GM12873 (cell line): ENCODE measurements at regions not wholly inside any gene's neighbourhood (a gene's known extent, or its start where the extent isn't known, plus 50 kb on each side); places are given as distances from the start of the nearest gene placed in this dataset.

Source experiments
- TF ChIP-seq, protein P1 (sequence below): IDR thresholded peaks from 2 replicates; pipeline ENCODE4 v1.5.1; 2012; ENCODE audit warnings: low read depth, mild to moderate bottlenecking, moderate library complexity, low read length, control low read depth; ENCODE audit not compliant: insufficient read depth; ENCODE audit errors: missing control alignments

DNA sequence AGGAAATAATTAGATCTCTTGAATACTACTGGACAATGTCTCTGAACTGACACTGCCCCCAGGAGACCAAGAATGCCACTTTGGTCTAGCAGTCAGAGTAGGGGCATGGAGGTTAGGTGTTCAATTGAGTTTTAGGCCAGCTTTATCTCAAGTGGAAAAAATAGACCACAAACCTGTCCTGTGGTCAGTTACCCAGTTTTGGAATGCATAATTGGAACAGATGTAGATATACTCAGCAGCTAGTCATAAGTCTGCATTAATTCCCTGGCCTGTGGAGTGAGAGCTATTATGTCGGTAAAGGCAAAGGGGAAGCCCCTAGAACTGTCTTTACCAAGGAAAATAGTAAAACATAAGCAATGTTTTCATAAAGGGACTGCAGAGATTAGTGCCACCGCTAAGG, 587.7 kb downstream of the GLUD2 start:
- TF ChIP-seq, protein P1, sequence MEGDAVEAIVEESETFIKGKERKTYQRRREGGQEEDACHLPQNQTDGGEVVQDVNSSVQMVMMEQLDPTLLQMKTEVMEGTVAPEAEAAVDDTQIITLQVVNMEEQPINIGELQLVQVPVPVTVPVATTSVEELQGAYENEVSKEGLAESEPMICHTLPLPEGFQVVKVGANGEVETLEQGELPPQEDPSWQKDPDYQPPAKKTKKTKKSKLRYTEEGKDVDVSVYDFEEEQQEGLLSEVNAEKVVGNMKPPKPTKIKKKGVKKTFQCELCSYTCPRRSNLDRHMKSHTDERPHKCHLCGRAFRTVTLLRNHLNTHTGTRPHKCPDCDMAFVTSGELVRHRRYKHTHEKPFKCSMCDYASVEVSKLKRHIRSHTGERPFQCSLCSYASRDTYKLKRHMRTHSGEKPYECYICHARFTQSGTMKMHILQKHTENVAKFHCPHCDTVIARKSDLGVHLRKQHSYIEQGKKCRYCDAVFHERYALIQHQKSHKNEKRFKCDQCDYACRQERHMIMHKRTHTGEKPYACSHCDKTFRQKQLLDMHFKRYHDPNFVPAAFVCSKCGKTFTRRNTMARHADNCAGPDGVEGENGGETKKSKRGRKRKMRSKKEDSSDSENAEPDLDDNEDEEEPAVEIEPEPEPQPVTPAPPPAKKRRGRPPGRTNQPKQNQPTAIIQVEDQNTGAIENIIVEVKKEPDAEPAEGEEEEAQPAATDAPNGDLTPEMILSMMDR, result no peak

DNA sequence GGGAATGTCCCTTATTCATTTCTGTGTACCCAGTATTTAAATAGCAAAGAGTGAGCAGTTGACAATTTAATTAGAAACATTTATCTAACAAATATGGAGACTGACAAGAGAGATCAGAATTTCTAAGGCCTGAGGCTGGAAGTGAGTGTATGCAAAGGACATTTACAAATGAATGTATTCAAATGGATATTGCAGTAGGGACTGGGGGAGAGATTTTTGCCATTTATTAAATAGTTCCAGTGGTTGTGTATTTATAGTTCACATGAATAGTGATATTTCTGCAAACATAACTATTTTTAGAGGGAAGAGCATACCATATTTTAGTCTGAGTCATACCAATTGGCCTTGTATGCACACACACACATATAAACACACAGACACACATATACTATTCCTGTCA, 592.4 kb downstream of the GLUD2 start:
- TF ChIP-seq, protein P1, result no peak

DNA sequence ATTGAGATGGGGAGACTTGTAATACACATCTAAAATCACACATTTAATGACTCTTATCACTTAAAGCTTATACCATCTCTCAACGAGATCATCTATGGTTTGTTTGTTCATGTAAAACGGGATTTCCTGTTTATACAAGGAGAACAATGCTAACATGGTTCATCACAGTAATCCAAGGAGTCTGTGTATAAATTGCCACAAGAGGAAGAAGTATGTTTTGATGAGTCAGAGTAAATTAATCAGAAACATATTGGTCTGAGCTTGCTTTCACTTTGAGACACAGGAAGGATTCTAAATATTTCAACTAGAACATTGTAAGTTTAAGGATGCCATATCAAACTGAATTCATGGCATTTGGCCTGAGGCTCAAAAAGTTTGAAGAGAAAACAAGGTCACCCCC, 594.1 kb downstream of the GLUD2 start:
- TF ChIP-seq, protein P1, result no peak

DNA sequence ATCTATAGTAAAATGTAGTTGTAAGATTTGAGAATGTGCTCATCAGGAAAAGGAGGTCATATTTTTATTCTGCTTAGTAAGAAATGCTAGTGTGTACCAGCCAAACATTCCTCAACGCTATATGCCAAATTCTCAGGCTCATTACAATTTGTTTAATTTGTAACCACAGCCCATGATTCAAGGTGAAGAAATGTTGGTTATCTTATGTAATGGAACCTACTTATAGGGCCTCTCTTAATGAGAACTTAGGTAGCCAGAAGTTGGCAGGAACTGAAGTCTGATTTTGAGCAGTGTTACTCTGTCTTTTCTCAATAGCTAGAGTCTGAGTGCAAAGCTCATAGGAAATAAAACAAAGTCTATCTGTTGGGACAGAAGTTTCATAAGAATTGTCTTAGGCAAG, 595.0 kb downstream of the GLUD2 start:
- TF ChIP-seq, protein P1, result no peak

DNA sequence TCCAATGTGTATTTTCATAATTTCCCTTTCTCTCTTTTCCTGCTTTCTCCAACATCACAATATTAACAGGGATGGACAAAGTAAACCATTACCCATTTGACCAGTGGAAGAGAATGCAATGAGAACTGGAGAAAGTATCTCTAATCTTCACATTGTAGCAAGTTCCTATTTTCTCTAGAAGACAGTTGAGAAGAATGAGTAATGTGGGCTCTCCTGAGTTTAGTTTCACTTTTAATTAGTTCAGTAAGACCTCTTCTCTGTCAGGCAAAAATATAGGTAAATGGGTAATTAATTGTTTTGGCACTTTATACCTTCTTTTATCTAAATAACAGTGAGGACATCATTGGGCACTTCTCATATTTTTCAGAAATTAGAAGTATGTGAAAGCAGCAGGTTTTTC, 602.0 kb downstream of the GLUD2 start:
- TF ChIP-seq, protein P1, result no peak

DNA sequence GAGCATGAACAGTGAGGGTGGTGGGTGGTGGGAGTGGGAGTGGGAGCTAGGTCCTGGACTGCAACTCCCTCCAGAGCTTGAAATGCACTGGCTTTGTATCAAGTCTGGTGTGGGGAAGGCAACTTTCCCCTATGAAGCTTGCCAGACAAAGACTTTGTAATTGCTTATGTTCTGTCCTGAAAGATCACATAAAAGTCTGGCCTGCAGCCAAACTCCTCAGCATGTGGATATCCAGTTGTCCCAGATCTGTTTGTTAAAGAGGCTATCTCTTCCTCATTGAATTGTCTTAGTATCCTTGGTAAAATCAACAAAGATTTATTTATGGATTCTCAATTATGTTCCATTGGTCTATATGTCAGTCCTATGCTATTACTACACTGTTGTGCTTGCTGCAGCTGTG, 607.9 kb downstream of the GLUD2 start:
- TF ChIP-seq, protein P1, result no peak

DNA sequence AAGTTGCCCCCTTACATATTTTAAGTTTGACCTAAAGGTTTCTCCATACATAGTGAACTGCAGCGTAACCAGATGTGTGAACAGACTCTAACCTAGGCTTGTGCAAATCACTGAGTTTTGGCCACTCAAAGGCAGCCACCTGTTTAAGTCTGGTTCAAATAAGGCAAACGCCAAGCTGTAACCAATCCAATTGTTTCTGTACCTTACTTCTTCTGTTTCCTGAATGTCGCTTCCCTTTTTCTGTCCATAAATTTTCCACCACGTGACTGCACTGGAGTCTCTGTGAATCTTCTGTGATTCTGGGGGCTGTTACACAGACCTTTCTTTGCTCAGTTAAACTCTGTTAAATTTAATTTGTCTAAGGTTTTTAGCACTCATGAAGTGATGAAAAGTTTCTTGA, 618.8 kb downstream of the GLUD2 start:
- TF ChIP-seq, protein P1, result no peak
